ENCODE measurements at regions not wholly inside any gene's neighbourhood (a gene's known extent, or its start where the extent isn't known, plus 50 kb on each side); places are given as distances from the start of the nearest gene placed in this dataset.

DNA sequence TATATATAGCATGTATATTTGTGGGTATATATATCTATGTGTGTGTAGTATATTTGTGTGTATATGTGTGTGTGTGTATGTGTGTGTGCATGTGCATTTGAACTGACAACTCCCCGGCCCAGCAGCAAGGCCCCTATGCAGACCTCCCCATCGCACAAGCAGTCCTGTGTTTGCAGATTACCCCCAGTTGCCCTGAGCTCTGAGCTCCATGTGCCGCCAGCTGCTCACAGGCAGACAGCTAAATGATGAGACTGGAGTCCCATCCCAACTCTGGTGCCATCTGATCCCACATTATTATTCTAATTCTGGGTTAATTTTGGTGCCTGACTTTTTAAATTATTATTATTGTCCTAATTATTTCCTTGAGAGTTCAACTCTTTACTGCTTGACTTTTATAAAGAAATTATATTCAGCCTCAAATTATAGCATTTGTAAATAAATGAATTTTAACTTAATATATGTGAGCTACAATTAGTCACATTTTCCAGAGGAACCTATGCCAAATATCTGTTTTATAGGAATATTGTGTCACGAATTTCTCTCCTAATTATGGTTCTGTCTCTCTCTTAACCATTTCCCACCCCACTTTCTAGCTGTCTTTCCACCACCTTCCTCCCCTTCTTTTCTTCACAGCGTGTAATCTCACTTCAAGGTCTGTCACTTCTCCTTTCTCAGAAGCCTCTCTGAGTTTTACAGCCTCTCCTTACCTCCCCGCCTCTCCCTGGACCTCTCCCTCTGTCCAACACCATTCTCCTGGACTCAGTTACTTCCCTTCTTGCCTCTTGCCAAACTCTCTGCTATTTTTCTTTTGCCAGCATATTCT, 90.6 kb upstream of the SYNDIG1 start:
- in situ Hi-C loops (cut with MboI; ENCODE audit: low sequenced_read_pairs): no loop called here

- in situ Hi-C loops (cut with MboI; ENCODE audit: low sequenced_read_pairs): no loop called here
Measured at GRCh38 chr20:24376311-24377099, 92.9 kb upstream of the SYNDIG1 start.

DNA sequence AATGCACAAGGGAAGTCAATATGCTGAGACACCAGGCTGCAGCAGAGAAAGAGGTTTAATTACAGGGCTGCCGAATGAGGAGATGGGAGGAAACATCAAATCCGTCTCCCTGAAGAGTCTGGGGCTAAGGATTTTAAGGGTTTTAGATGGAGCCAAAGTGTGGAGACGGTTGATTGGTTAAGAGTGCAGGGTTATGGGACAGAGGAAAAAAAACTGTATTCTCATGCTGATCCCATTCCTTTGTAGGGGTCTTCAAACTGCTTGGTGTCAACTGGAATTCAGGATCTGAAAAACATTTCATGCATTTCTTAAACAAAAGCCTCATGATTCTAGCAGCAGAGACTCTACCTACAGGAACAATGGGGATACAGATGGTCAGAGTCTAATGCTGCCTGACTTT, 96.1 kb upstream of the SYNDIG1 start:
- in situ Hi-C loops (cut with MboI; ENCODE audit: low sequenced_read_pairs): no loop called here

- in situ Hi-C loops (cut with MboI; ENCODE audit: low sequenced_read_pairs): no loop called here
Measured at GRCh38 chr20:24370911-24371695, 98.3 kb upstream of the SYNDIG1 start.

DNA sequence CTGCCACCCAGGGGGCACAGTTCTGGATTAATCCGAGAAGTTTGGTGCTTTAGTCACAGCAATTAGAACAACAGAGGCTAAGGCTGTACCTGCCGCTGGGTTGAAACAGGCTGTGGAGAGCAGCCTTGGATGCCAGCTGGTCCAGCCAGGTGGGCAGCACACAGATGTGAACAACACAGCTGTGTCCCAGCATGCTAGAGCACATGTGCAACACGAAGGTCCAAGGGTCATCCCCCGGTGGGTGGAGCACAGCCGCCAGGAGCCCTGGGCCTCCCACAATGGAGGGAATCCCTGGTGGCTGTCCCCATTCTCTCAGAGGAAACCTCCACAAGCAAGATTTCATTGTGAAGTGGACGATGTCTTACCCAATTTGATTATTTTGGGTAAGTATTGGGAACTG, 99.2 kb upstream of the SYNDIG1 start:
- in situ Hi-C loops (cut with MboI; ENCODE audit: low sequenced_read_pairs): no loop called here

DNA sequence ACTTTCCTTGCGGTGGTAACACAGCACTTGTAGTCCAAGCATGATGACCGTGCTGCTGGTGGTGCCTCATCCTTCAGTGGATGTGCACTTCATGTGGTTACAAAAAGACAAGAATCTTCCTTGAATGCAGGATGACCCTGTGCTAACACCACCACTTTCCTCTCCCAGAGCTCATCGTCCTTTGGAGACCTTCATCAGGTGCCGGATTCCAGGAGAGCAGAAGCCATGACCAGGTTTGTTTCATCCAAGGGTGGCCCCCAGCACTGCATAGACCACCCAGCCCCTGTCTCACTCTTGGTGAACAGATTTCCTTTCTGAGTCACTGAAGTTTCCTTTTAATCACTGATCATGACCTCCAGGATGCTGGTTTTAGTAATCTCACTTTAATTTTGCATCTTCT, 101.2 kb upstream of the SYNDIG1 start:
- in situ Hi-C loops (cut with MboI; ENCODE audit: low sequenced_read_pairs): no loop called here

DNA sequence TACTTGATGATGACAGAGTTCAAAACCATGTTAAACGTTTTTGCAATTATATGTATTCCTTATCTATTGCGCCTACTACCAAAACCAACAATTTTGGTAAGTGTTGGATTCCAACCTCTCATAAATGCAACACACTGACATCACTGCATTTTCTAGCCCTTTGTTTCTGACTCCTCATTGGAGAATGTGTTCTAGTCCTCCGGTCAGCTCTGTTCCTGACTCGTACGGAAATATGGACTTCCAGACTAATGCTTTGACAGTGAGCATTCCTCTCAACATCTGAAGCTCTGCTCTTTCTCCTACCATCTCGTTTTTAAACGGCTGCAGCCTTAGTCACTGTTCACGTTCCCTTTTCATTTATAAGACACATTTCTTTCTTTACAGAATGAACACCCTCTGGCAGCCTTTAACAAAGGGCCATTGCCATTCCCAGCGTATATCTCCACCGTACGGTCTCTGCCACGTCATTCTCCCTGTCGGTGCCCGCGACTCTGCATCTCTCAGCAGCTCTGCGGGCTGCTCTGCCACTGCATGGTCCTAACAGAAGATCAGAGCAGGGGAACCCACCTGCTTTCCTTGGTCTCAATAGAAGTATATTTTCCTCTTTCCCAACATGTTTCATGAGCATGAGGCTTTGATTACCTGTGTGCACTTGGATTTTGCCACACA, 103.0 kb upstream of the SYNDIG1 start:
- in situ Hi-C loops (cut with MboI; ENCODE audit: low sequenced_read_pairs): no loop called here

DNA sequence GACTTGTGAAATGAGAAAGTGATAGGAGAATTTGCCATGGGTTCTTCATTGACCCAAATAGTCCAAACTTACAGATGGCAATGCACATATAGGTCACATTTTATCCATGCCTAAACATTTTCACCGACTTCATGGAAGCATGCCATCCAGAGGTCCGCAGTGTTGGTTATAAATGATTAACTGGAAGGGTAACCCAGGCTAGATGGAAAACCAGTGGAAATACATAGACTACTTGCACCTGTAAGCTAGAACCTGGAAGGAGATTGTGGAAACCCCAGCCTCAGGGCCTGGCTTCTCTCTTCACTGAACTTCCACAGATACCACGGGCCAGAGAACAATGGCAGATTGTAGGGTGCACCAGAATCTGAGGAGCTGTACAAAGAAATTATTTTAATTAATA, 103.8 kb upstream of the SYNDIG1 start:
- in situ Hi-C loops (cut with MboI; ENCODE audit: low sequenced_read_pairs): no loop called here

GRCh38 chr20:24364482-24364881, 104.9 kb upstream of the SYNDIG1 start:
- in situ Hi-C loops (cut with MboI; ENCODE audit: low sequenced_read_pairs): no loop called here

DNA sequence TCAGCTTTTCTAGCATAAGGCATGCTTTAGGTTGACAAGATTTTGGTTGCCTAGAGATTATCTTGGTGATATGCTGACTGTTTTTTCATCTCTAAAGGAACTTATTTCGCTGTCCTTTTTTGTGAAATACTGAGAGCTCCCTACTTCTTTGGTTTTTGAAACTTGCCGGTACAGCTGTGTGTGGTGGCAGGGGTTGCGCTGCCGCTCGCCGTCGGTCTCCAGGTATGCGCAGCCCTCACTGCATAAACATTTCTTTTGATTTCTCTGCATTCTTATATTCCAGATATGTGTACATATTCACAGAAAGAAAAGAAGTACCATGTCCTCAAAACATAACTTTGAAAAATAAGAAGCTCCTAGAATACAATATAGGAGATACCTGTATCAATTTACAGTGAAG, 106.4 kb upstream of the SYNDIG1 start:
- in situ Hi-C loops (cut with MboI; ENCODE audit: low sequenced_read_pairs): no loop called here

DNA sequence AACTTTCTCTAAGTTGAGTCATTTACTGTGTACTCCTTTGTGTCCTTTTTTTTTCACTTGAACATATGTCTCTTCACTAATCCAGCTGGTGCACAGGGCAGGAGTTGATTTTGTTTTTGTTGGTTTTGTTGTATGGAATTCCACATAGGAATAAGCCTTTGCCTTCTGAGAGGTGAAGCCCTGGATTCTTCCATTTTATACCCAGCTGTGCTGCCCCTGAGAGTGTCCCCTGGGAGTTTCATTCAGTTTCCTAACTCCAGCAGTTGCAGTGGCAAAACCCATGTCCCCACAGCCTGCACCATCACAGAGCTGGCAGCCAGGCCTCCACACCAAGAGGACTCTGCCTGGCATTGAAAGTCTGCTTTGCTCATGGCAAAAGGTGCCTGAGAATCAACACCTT, 107.3 kb upstream of the SYNDIG1 start:
- in situ Hi-C loops (cut with MboI; ENCODE audit: low sequenced_read_pairs): no loop called here

- in situ Hi-C loops (cut with MboI; ENCODE audit: low sequenced_read_pairs): no loop called here
Measured at GRCh38 chr20:24361541-24361940, 107.9 kb upstream of the SYNDIG1 start.

- in situ Hi-C loops (cut with MboI; ENCODE audit: low sequenced_read_pairs): no loop called here
Measured at GRCh38 chr20:24360531-24360930, 108.9 kb upstream of the SYNDIG1 start.

DNA sequence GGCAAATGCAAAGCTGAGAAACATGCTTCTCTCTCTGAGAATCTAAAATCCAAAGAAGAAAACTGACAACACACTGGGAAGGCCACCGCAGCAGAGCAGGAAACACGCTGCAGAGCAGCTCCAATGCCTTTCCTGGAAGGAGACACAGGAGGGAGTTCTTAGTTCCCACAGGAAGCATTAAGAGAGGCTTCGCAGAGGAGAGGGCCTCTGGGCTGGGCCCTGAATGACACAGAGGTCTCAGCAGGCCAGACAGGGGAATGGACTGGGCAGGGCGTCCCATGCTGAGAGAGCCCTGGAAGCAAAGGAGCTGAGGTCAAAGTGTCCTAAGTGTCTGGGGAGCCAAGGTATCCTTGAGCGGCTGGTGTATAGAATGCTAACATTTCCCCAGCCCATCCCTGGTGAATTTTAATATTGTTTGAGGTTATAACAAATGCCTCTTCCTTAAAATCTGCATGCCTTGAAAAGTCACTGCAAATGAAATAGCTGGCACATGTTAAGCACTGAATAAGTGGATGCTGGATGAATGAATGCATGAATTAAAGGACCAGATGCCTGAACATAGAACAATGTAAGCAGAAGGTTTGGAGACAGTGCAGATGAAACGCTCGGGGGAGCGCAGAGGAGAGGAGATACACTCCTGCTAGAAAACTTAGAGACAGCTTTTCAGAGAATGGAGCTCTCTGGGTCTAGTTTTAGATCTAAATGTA, 110.0 kb upstream of the SYNDIG1 start:
- in situ Hi-C loops (cut with MboI; ENCODE audit: low sequenced_read_pairs): no loop called here

GRCh38 chr20:24357931-24358330, 111.5 kb upstream of the SYNDIG1 start:
- in situ Hi-C loops (cut with MboI; ENCODE audit: low sequenced_read_pairs): no loop called here

DNA sequence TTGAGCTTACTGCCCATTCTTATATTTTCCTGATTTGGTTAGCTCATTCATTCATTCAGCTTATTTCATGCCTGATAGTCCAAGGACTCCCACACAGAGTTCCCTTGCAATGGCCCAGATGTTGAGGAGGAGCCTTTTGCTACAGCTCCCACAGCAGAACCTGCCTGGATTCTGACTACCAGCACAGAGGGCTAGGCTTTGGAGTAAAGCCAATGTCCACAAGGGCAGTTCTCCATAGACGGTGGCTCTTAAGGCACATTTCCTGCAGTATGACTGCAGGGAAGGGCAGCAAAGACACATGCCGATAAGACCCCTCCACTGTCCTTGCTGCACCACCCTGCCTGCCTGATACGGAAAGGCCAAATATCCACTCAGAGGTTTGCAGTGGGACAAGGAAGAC, 112.3 kb upstream of the SYNDIG1 start:
- in situ Hi-C loops (cut with MboI; ENCODE audit: low sequenced_read_pairs): no loop called here

- in situ Hi-C loops (cut with MboI; ENCODE audit: low sequenced_read_pairs): no loop called here
Measured at GRCh38 chr20:24353135-24353690, 116.2 kb upstream of the SYNDIG1 start.

GRCh38 chr20:24350923-24351368, 118.5 kb upstream of the SYNDIG1 start:
- in situ Hi-C loops (cut with MboI; ENCODE audit: low sequenced_read_pairs): no loop called here

DNA sequence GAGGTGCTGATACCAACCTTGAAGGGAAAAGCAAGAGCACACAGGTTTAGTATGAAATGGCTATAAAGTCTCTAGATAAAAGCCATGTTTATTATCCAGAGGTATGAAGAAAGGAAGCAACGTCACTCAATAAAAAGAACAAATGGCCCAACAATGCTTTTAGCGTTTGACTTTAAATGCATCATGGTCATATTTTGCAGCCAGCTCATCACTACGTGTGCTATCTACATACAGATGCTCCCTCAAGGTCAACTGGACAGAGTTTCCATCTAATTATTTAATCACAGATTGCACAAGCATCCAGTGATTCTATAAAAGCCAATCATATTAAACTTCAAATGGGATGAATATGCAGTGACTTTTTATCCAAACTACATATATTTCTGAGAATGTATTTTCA, 127.6 kb upstream of the SYNDIG1 start:
- in situ Hi-C loops (cut with MboI; ENCODE audit: low sequenced_read_pairs): no loop called here

DNA sequence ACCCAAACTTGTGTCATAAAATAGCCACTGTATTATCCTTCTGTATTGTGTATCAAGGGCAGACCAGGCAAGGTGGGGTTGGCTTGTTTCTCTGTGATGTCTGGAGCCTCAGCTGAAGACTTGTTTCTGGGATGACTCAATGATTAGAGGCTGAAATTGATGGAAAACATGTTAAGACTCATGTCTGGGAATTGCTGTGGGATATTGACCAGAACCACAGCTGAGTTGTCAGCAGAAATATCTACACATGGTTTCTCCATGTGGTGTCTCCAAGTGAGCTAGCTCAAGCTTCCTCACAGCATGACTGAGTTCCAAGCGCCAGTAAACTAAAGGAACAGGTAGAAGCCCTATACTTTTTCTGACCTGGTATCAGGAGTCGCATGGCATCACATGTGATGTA, 128.5 kb upstream of the SYNDIG1 start:
- in situ Hi-C loops (cut with MboI; ENCODE audit: low sequenced_read_pairs): no loop called here

All from HL-60/S4 treated with phorbol 12-myristate 13-acetate at 8.2 ng/mL for 4 days and 3 days (cell line).